ENCODE measurements at regions not wholly inside any gene's neighbourhood (a gene's known extent, or its start where the extent isn't known, plus 50 kb on each side); places are given as distances from the start of the nearest gene placed in this dataset.

- no peak for DNase-seq
These were observed 51.1 kb upstream of the NCOA1 start for GRCh38 chr2:24439971-24440340.

DNA sequence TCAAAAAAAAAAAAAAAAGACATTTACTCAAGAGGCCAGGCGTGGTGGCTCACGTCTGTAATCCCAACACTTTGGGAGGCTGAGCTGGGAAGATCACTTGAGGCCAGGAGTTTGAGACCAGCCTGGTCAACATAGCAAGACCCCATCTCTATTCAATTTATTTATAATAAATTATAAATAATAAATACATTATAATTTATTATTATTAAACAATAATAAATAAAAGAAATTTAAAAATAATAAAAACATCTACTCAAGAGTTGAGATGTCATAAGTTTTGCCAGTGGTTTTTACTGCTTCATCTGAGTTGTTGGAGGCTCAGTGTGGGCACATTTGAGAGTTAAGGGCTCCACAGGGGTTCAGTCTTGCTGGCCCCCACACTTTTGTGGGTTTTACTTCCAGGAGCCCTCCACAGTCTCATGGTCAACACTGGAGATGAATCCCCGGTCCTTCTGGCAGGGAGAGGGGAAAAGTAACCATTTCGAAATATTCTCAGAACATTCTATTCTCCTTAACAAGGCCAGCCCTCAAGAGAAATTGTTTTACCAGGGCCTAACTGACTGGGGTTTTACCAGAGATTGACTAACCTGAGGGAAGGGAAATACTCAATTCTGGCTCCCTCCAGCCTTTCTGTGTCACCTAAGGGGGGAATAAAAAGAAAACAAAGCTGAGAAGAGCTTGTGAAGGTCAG lies 51.6 kb upstream of the NCOA1 start:
- DNase-seq = no peak

- DNase-seq = no peak
These were observed 52.9 kb upstream of the NCOA1 start for GRCh38 chr2:24438106-24438505.

DNA sequence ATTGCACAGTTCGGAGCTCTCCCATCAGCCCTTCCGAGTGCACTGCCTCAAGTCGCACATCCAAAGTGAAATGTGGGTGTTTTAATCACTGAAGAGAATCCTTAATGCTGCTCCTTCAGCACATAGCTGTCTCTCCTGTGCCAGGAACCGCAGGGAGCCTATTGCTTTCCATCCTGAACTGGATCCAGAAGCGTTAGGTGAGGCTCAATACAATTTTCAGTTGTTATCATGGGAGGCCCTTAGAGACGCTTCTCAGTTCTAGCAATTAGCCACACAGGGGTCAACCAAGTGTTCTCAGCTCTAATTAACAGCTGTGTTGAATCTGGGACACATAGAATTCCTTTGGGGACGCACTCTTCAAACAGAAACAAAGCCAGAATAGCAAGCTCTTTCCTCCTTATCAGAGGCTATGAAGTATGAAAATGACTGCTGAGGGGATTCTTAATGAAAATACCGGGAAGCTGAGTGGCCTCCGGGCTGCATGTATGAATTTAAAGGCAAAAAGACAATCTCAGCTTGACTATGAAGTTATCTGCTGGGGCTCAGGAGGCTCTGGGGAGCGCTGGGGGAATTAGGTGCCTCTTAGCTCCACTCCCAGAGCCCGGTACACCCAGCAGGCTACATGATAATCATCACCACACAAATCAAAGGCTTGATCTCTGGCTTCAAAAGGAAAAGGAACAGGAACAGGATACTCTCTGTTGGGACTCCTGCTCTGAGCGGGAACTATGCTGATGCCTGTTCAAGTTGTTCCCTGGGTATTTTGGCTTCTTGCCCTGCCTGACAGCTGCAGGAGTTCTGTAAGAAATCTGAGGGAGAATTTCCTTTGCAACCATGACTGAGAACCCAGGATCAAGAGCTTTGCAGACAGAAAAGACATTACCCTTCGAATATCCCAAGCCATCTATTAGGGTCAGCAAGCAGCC lies 55.4 kb upstream of the NCOA1 start:
- DNase-seq = no peak

- DNase-seq = no peak
These were observed 56.5 kb upstream of the NCOA1 start for GRCh38 chr2:24434541-24434940.

DNA sequence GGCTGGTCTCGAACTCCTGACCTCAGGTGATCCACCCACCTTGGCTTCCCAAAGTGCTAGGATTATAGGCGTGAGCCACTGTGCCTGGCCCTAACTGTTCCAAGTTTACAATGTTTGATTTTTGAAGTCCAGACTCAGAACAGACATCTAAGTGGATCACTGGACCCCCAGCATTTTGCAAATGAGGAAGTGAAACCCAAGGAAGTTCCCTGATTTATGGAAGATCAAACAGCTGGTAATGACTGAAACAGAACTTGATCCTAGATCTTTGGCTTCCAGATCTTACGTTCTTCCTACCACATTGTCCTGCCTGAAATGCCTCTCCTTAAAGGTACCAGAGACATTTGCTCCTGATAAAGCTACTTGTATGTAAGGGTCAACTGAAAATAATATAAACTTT lies 58.3 kb upstream of the NCOA1 start:
- no peak for DNase-seq

DNA sequence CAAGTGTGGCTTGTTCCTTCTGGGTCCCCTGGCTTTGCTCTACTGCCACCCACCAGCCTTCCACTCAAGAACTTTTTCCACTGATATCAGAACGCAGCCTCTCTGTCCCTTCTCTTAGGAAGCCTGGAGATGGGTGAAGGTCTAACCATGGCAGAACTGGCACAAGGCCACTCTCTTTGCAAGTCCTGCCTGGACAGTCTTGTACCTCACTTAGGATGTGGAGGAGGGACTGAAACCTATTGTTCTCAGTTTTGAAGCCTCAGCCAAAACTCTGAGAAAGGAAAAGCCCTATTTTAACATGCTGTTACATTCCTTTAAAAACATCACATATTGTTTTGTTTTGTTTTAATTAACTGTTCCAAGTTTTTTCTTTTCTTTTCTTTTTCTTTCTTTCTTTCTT lies 58.9 kb upstream of the NCOA1 start:
- DNase-seq = no peak

GRCh38 chr2:24429197-24430074 lies 61.6 kb upstream of the NCOA1 start:
- no peak for DNase-seq

DNA sequence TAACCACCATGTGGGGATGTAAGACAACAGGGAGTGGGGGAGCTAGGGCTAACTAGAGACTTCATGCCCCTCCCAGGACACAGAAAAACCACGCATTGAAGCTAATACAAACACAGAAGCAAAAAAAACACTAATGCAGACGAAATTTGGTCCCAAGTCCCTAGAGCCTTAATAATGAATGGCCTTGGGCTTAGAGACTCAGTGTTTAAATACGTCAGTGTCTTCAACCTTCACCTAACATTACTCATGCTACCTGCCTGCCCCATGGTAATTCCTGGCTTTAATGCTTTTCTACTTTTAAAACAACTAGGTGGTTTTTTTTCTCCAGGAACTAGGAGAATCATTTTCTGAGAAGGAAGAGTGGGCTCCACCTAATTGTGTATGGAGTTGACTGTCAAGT lies 64.1 kb upstream of the ITSN2 start:
- no peak for DNase-seq

GRCh38 chr2:24423095-24423494 lies 62.8 kb upstream of the ITSN2 start:
- DNase-seq = no peak

GRCh38 chr2:24421668-24422067 lies 61.3 kb upstream of the ITSN2 start:
- DNase-seq = peak; percentile 53 to 74

GRCh38 chr2:24420373-24420772 lies 60.0 kb upstream of the ITSN2 start:
- DNase-seq = no peak

DNA sequence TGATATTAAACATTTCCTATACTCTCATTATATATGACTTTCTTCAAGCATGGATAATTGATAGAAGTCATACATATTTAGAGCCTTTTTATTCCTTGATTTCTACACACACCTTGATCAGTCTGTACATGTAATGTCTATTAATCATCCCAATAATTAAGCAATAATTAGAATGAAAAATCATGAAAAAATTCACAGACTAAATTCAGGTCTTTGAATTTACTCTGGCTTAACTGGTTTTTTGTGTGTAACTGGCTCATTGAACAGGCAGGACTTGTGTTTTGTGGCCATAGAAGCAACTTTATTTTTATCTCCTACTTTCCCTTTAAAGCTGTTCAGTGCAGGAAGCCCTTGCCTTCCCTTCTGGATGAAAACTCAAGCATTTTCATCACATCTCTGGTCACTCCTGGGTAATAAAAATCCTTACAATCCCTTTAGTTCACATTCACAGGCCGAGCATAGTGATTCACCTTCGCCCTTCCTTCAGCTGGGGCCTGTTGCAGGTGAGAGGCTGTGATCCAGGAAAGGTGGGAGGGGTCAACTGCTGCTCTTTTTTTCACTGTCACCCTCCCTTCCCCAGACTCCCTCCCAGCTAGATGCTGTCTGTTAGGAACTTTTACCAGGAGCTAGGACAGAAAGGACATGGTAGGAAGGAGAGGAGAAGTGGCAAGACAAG lies 58.0 kb upstream of the ITSN2 start:
- no peak for DNase-seq

DNA sequence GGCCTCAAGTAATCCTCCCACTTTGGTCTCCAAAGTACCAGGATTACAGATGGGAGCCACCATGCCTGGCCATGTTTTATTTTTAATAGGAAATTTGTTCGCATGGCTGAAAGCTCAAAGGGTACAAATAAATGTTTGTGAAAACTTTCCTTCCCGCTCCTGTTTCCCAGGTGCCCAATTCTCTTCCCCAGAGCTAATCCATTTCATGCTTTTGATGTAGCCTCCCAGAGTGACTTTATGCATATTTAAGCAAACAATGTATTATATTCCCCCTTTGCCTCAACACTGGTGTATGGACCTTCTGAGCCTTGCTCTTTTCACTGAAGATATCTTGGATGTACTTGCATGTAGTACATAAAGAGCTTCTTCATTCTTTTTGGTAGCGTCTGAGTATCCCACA lies 52.5 kb upstream of the ITSN2 start:
- DNase-seq = no peak

GRCh38 chr2:24411488-24412151 lies 51.3 kb upstream of the ITSN2 start:
- DNase-seq = no peak

GRCh38 chr2:24410976-24411375 lies 50.6 kb upstream of the ITSN2 start:
- DNase-seq = no peak

DNA sequence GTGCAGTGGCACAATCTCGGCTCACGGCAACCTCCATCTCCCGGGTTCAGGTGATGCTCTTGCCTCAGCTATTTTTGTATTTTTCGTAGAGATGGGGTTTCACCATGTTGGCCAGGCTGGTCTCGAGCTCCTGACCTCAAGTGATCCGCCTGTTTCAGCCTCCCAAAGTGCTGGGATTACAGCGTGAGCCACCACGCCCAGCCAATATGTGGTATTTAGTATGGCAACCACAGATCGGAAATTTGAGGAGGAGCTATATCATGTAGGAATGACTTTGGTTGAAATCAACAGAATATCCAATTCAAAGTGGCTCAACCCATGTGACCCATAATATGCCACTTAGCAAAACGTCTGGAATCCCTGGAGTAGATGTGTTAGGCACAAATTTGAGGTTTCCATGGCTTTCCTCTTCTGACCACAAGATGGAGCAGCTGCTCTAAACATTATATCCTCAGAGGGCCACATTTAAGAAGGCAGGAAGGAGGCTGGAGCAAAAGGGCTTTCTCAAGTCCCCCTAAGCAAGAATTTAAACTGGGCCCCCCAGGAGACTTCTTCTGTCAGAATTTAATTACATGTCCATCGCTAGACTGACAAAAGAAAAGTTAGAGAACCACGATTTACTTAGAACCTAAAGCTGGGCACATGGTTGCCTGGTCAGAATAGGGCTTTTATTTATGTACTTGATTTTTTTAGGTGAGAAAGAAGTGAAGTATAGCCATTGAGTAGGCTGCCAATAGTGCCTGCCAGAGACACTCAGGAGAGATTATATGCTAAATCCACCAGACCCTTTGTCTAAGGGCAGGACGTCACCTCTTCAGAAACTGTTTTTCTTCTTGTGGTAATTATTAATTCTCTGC lies 49.6 kb upstream of the ITSN2 start:
- peak in 1 of 2 donors; percentile 11 for DNase-seq

Data from stimulated activated CD4-positive, alpha-beta T cell treated with anti-CD3 and anti-CD28 coated beads, Interleukin-2, amount 100 ng/mL, for 48 hours (primary cell).